ENCODE measurements at regions not wholly inside any gene's neighbourhood (a gene's known extent, or its start where the extent isn't known, plus 50 kb on each side); places are given as distances from the start of the nearest gene placed in this dataset.

GRCh38 chr11:116132273-116132978 lies 628.2 kb upstream of the CADM1 start:
- Histone ChIP-seq H3K27ac (ENCODE audit: low read depth) (no peak overlapping the region), H3K36me3 (ENCODE audit: insufficient read depth) (no peaks in the 10 kb centered on the region), H2AFZ (no peak overlapping the region), H3K79me2 (replicated peaks; ENCODE audit: insufficient read depth) (no peaks in the 10 kb centered on the region), H3F3A (replicated peaks; ENCODE audit: low read depth) (no peaks in the 10 kb centered on the region), H3K4me1 (ENCODE audit: insufficient read depth) (peaks cover 18% of the 10 kb centered on the region), H3K27me3 (ENCODE audit: insufficient read depth) (no peaks in the 10 kb centered on the region), H3K4me3 (no peak overlapping the region), H3K4me2 (no peak overlapping the region), H3K9me2 (ENCODE audit: insufficient read depth) (0 out of 2 replicates have a peak, but pooled peaks cover 4% of the 10 kb centered on the region), H4K20me1 (replicated peaks; ENCODE audit: insufficient read depth) (no peaks in the 10 kb centered on the region)
- H3K9me3 Mint-ChIP-seq = no peaks in the 10 kb centered on the region
- H3K36me3 Mint-ChIP-seq (ENCODE audit: low read depth) = no peaks in the 10 kb centered on the region
- H3K4me1 Mint-ChIP-seq = peaks cover 9% of the 10 kb centered on the region
- DNase-seq (ENCODE audit: low spot score) (no peak), ATAC-seq (no peak)
- no peak overlapping the region for H3K4me3 Mint-ChIP-seq
- H3K27ac Mint-ChIP-seq = no peak overlapping the region
- TF ChIP-seq EZH2phosphoT487 (IDR thresholded peaks at IDR 0.05; ENCODE audit: unreplicated experiment) (no peak), CTCF (conservative IDR thresholded peaks at IDR 0.05; ENCODE audit: low read depth in 2 of 2) (no peak), POLR2AphosphoS5 (IDR thresholded peaks at IDR 0.05; ENCODE audit: low read depth) (no peak), JUNB (IDR thresholded peaks at IDR 0.05; ENCODE audit: unreplicated experiment) (no peak), ZNF331 (CRISPR knock-in tag; IDR thresholded peaks at IDR 0.05; ENCODE audit: low read depth) (no peak), ZNF462 (CRISPR knock-in tag; IDR thresholded peaks at IDR 0.05) (no peak), EZH2 (IDR thresholded peaks at IDR 0.05; ENCODE audit: low read depth, unreplicated experiment) (no peak), STAT1 (IDR thresholded peaks at IDR 0.05; ENCODE audit: unreplicated experiment) (no peak), NANOG (IDR thresholded peaks at IDR 0.05; ENCODE audit: borderline replicate concordance) (no peak), ZNF114 (CRISPR knock-in tag; IDR thresholded peaks at IDR 0.05) (no peak), CREB1 (CRISPR knock-in tag; IDR thresholded peaks at IDR 0.05; ENCODE audit: low read depth) (no peak)
- TF ChIP-seq, protein P1, sequence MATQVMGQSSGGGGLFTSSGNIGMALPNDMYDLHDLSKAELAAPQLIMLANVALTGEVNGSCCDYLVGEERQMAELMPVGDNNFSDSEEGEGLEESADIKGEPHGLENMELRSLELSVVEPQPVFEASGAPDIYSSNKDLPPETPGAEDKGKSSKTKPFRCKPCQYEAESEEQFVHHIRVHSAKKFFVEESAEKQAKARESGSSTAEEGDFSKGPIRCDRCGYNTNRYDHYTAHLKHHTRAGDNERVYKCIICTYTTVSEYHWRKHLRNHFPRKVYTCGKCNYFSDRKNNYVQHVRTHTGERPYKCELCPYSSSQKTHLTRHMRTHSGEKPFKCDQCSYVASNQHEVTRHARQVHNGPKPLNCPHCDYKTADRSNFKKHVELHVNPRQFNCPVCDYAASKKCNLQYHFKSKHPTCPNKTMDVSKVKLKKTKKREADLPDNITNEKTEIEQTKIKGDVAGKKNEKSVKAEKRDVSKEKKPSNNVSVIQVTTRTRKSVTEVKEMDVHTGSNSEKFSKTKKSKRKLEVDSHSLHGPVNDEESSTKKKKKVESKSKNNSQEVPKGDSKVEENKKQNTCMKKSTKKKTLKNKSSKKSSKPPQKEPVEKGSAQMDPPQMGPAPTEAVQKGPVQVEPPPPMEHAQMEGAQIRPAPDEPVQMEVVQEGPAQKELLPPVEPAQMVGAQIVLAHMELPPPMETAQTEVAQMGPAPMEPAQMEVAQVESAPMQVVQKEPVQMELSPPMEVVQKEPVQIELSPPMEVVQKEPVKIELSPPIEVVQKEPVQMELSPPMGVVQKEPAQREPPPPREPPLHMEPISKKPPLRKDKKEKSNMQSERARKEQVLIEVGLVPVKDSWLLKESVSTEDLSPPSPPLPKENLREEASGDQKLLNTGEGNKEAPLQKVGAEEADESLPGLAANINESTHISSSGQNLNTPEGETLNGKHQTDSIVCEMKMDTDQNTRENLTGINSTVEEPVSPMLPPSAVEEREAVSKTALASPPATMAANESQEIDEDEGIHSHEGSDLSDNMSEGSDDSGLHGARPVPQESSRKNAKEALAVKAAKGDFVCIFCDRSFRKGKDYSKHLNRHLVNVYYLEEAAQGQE (IDR thresholded peaks at IDR 0.05; ENCODE audit: unreplicated experiment) = no peak
- TF ChIP-seq, protein P2, sequence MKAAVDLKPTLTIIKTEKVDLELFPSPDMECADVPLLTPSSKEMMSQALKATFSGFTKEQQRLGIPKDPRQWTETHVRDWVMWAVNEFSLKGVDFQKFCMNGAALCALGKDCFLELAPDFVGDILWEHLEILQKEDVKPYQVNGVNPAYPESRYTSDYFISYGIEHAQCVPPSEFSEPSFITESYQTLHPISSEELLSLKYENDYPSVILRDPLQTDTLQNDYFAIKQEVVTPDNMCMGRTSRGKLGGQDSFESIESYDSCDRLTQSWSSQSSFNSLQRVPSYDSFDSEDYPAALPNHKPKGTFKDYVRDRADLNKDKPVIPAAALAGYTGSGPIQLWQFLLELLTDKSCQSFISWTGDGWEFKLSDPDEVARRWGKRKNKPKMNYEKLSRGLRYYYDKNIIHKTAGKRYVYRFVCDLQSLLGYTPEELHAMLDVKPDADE (IDR thresholded peaks at IDR 0.05) = no peak
- H3K27me3 Mint-ChIP-seq (ENCODE audit: insufficient read depth, low read depth, poor library complexity) = no peaks in the 10 kb centered on the region
